NCI-H748 (cell line): ENCODE measurements at regions not wholly inside any gene's neighbourhood (a gene's known extent, or its start where the extent isn't known, plus 50 kb on each side); places are given as distances from the start of the nearest gene placed in this dataset.
"Not testable (repeated sequence)": the region's sequence is repeated elsewhere in the genome, so short reads cannot be mapped to it uniquely, and the experiment has no call there.

ENCODE experiments used
- DNase-seq: peaks from one replicate; lab custom pipeline; 2025; ENCODE audit not compliant: unreplicated experiment; lab: John Stamatoyannopoulos, UW

DNA sequence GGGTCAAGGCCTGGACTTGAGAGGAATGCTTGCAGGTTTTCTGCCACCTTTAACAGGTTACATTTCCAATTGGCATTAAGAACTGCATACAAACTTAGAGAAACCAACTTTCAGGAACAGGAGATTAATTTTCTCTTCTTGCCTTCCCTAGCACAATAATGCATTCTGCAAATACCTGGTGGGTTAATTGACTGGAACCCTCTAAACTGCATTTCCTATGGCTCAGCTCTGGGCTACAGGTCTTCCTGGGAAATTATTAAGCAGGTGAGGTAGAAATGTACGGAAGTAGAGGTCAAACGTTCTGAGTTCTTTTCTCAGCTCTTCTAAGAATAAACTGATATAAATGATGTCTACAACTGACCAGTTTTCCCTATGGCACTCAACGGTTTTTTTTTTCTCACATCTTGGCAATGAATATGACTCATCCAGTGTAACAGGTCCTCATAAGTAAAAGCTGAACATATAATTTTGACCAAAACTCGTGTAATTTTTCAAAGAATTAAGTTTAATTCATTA lies 144.9 kb upstream of the PELI2 start:
- DNase-seq, result no peak

DNA sequence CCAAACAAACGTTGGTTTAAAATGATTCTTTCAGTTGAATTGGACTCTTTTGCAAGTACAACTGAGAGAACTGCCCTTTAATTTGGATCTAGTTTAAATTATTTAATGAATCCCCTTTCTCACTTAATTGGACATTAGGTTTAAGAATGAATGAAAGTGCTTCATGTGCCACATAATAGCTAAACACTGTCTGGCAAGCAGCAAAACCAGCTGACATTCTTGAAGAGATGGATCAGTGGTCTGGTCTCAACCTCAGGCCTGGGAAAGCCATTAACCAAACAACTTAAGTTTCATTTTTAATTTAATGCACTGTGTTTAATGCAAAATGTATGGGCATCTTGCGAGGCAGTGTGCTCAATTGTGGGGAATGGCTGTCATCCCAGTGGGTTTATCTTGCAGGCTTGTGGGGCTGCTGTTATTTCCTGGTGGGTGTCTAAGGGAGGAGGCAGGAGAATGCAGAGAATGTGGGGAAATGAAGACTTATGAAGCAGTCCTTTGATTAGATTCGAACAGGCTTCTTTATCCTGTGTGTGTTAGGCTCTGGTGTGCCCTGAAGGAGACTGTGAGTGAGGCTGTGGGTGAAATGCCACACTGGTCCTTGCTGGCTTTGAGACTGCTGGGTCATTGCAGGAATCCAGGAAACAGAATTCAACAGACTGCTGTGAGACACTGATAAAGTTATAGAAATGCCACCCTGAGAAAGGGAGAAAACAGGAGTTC lies 144.1 kb upstream of the PELI2 start:
- DNase-seq, result no peak

DNA sequence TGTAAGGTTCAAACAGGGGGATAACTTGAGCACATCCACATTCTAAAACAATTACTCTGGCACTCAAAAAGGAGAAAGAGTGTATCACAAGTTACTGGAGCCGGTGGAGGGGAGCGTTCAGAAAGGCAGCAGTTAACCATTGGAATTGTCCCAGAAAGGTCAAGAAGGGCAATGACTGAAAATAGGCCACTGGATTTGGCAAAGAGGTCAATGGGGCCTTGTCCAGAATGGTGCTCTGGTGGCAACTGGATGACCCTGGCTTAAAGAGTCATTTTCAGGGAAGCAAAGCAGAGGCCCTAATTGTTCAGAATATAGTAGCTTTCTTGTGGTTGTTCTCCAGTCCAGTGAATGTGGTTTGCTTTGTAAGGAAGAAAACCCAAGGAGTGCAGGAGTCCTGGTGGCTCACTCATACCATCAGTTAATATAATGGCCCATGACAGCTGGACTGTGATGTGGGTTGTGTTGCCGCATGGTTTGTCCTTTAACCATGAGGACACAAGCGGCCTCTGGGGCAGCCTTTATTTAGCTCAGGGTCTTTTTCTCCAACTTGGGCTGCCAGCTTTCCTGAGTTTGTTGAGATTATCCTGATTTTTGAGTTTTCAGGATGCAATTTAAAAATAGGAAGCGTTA lies 142.8 kb upstream of the PELI2 start:
- DNase-seq, result no peak

DNA sequence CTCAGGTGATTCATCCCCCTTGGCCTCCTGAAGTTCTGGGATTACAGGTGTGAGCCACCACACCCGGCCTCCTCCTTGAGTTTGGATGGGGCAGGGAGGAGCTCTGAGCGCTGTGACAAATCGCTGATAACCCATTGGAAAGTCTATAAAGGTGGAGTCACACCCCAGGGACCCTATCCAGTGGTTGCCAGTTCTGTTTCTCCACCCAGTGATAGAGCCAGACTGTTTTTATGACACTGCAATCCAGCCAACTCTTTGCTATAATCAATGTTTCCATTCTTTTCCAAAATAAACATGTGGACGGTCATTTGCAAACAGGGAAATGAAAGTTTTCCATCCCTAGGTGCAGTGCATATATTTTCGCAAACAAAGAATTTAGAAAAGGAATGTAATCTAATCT lies 142.0 kb upstream of the PELI2 start:
- DNase-seq, result peak; percentile 67

DNA sequence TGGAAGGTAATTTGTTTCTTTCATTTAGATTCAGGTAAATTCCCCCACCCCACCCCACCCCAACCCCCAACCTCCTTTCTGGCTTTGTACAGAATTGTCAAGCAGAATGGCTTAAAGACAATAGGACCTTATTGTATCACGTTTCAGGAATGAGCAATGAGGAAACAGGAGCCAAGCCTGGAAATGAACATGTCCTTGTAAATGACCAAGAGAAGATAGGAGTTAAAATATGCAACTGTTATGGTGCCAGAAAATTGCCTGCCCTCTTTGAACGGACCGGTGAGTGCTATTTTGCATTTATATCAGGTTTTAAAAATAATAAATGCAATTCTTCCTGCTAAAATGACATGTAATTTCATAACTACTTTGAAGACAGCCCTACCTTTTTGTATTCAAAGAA lies 141.6 kb upstream of the PELI2 start:
- peak; percentile 67 for DNase-seq

DNA sequence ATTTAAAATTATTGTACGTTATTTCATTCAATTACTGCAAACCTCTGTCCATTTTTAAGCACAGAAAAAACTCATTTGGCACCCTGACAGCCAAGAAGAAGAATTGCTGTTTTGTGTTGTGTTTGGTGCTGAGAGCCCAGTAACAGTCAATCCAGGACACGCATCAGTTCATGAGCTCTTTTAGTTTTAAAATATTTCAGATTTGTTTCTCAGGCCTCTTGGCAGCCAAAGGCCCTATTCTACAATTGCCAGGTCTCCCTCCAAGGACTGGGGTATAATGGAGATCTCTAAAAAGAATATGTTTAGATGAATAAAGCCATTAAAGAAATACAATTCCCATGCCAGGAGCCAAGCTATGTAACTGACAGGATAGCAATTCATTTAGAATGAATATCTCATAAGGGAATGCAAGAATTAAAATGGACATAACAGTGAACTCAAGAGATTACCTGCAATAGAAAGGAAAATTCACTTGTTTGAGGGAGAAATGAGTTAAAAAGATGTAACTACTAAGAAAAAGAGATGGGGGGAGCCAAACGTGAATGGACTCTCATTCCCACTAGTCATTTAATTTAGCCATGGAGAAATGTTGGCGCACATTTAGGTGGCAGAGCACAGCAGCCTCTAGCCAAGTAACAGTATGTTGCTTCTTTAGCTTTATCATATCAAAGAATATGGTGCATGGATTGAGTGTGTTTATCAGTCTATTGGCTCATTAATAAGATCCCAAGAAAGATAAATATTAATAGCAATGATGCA lies 140.6 kb upstream of the PELI2 start:
- DNase-seq, result no peak

DNA sequence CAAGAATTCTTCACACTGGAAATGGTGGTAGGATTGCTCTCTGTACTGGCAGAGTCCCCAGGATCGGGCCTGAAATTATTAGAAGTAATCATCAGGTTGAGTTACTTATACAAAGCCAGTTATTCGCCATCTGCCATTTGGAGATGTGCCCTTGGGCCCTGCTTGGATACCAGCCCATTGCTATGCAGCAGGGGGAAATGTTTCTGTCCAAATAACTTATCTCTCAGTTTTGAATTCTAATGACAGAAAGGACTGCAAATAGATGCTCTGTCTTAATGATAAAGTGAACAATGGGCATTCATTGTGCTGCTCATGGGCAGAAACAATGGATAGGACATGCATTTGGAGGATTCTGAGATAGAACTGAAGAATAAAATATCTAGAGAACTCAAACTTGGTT lies 139.1 kb upstream of the PELI2 start:
- no peak for DNase-seq

DNA sequence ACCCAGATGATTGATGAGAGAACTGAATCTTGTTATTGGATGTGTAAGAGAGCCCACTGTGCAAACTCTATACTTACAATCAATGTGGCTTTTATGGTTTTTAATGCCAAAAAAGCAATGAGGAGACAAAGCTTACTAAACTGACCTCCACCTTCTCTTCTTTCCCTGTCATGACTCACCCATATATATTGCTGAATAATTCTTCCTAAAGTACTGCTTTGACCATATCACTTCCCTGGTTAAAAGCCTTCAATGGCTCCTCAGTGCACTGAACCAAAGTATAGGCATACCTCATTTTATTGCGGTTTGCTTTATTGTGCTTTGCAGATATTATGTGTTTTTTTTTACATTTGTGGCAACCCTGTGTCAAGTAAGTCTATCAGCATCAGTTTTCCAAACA lies 138.4 kb upstream of the PELI2 start:
- DNase-seq, result no peak

DNA sequence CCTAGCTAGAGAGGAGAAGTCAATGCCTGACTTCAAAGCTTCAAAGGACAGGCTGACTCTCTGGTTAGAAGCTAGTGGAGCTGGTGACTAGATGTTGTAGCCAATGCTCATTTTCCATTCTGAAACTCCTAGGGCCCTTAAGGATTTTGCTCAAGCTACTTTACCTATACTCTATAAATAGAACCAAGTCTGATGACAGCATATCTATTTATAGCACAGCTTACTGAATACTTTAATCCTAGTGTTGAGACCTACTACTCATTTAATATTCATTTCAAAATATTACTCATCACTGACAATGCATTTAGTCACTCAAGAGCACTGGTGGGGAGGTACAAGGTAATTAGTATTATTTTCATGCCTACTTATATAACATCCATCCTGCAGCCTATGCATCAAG lies 137.2 kb upstream of the PELI2 start:
- DNase-seq, result no peak

DNA sequence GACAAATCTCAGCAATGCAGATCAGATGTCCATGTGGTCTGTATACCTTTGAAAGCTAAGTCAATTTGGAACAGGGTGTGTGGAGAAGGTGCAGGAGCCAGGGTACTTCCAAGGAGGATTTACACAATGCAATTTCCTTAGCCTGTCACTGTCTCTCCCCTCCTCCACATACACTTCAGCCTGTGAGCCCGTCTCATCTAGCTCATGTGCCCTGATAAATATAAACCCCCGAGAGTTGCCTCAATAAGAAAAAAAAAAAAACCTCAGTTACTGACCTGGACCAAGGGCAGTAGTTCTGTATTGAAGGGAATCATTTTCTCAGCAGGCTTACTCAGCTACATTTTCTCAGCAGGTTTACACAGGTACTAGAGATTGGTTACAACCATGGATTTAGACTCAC lies 132.1 kb upstream of the PELI2 start:
- DNase-seq, result no peak

DNA sequence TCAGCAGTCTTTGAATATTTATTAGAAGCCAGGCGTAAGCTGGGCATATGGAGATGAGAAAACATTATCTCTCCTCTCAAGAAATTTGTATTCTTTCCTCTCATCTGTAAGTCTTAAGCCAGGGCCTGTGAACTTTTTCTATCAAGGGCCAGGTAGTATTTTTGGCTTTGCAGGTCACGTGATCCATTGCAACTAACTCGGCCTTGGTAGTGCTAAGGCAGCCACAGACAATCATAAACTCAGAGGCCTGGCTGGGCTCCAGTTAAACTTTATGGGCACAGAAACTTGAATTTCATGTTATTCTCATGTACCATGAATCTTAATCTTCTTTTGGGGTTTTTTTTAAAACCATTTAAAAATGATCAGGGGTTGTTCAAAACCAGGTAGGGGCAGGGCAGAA lies 117.4 kb upstream of the PELI2 start:
- no peak for DNase-seq

DNA sequence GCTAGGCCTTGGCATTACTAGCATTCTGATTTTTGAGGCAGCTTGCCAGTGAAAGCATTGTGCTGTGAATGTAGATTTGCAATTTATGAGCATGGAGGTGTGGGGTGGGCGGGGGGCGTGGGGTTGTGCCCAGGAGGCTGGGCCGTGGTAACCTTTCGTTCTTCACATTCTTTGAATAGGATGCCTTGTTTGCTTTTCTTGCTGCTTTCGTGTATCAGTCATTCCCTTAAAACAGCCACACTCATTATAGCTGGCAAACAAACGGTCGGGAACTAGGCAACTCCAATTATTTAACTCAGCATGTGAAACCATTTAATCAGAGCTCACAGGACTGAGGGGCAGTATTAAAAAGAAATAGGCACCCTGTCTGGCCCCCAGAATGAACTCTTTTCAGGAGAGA lies 115.9 kb upstream of the PELI2 start:
- DNase-seq, result peak; percentile 92

DNA sequence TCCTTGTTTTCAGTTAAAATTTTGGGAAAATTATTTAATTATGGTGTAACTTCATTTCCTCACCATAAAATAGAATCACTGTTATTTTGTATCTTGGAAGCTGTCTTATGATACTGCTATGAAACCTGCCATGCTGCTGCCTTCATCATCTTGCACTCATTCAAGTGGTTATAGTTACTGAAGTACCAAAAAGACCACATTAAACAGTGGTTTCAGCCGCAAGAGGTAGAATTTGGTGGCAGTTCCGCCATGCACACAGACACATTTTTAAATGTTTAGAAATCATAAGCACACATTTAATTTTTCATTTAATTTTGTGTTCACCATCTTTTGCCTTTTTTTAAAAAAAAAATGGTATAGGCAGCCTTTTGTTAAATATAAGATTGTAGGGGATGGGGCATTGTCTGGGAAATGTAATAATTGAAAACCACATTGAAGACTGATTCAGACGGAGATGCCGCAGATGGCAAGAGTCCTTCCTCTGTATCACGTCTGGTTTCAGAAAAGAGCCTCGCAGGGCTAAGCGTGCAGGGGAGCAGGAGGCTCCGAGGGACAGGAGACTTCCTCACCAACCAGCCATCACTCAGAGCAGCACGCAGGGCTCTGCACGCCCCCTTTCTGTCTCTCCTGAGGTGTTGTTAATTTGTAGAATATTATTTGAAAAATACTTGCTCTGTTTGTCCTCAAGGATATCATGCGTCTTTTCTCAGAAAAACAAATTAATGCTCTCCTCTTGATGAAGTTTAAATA lies 115.2 kb upstream of the PELI2 start:
- no peak for DNase-seq

DNA sequence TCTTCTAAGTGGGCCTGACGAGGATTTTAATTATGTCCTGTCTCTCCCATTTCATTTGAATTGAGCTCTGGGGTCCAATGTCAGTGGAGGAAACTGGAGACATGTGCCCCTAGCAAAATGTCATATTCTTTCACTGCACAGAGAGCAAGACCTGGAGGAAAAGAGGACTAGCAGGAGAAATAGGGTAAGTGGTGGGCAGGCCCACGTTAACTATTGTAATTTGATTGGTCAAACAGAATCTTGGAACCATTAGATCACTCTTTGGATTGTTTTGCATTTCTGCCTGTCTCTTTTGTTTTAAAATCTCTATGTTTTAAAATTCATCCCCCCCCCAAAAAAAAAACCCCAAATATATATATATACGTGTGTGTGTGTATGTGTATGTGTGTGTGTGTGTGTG lies 113.9 kb upstream of the PELI2 start:
- no peak for DNase-seq

DNA sequence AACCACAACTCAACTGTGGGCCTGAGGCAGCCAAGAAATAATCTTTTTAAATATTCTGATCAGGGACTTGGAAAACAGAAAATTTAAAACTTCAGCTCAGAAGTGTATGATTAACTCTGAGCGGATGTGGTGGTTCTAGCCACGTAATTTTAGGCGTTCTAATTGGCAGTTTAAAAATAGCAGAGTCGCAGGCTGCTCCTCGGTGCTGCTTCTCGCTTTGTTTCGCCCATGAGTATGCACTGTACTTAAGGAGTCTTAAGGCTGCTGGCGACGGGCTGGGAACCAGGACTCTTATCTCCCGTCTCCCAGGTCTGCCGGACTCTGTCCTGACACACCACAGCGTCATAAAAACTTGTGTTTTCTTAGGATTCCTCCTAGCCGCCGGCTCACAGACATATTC lies 113.4 kb upstream of the PELI2 start:
- DNase-seq, result no peak

DNA sequence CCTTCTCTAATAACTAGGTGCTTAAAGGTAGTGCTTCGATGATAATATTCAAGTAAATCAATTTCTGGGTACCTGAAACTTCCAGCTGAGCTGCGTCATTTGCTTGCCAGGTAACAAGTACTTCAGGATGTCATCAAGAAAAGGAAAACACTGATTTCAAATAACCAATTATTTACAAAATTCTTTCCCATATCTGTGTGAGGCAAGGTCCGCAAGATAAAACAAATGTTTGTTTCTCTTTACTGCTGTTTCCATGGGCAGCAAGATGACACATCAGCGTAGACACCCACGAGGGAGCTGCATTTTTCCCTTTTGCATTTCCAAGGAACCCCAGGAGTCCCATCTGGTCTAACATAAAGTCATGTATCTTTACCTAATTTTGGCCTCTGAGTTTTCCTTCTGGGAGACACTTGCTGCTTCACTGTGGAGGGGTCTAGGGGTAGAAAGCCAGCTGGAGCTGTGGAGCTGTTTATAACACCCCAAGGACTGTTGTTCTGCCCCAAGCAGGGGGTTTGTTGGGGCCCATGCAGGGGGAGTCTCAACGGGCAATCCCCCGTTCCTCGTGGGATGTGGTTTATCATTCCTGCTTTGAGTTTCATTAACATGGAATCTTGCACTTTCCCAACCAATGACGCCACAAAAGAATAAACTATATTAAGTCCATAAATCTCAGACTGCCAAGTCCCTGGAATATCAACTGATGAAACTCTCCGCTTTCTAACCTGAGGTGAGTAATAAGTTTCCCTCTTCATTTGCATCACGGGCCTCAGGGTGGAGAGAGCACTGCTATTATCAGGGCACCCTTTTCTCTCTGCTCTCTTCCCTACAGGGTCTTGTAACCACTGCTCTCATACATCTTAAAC lies 112.8 kb upstream of the PELI2 start:
- DNase-seq, result no peak

DNA sequence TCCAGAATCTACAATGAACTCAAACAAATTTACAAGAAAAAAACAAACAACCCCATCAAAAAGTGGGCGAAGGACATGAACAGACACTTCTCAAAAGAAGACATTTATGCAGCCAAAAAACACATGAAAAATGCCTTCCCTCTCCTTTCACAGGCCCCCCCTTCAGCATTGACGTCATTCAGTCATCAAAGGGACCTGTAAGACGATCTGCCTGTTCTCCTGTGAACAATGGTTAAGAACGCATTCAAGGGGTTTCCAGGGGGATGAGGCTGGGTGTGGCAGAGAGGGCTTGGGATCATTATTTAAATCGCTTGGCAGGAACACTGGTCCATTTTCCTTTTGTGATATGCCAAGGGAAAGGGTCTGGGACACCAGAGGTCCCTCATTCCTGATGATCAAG lies 110.7 kb upstream of the PELI2 start:
- peak; percentile 98 for DNase-seq

DNA sequence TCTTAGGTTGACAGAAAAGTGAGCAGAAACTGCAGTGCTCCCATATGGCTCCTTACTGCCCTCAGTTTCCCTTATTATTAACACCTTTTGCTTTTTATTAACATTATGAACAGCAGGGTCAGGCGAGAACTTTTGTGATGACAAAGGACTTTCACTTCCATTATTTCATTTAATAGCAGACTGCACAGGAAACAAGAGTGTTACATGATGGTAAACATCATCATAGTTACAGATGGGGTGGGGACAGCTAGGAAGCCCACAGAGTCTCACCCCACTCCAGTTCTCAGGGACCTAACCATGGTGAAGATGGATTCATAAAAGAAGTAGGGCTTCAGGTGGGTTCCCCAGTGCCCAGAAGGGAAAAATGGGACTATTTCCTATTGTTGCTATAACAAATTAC lies 110.1 kb upstream of the PELI2 start:
- no peak for DNase-seq

DNA sequence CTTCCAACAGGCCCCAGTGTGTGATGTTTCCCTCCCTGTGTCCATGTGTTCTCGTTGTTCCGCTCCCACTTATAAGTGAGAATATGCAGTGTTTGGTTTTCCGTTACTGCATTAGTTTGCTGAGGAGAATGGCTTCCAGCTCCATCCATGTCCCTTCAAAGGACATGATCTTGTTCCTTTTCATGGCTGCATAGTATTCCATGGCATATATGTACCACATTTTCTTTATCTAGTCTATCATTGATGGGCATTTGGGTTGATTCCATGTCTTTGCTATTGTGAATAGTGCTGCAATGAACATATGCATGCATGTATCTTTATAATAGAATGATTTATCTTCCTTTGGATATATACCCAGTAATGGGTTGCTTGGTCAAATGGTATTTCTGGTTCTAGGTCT lies 109.5 kb upstream of the PELI2 start:
- not testable (repeated sequence) for DNase-seq

DNA sequence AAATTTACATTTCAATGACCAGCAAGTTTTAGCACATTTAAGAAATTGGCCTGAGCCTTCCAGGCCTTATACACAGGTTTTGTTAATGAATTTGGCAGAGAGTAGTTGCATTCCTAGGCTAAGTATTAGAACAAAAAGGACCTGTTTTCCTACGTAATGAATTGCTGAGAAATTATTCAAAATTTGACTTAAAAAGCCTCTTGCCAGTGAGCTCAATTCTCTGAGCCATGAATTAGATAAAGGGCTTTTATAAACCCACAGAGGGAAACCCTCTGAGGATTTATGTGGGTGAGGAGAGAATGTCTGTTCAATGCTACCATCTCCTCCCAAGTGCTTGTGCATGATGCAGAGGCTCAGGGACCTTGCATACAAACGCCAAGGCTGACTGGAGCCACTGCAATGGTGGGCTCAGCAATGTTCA lies 94.5 kb upstream of the PELI2 start:
- no peak for DNase-seq
